ENCODE measurements at regions not wholly inside any gene's neighbourhood (a gene's known extent, or its start where the extent isn't known, plus 50 kb on each side); places are given as distances from the start of the nearest gene placed in this dataset.

DNA sequence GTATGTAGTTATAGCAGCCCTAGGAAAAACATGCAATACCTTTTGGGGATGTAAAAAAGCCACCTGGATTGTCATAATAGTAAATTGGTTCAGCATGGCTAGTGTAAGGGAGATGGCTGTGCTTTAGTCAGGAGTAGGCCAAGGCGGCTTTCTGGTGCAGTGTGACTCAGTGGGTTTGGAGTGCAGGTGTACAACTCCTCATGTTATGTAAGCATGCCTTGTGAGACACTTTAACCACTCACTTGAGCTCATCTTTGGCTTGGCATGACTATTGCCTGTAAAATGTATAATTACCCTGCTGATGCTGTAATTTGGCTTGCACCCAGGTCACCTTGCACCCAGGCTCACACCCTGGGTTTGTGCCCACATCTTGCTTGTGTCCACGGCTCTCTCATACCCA lies 239.2 kb upstream of the GLI3 start:
- H2AFZ ChIP-seq (ENCODE audit: low read depth), result no peak overlapping the region
- ChIA-PET POLR2A (no interaction called here), CTCF (no interaction called here)
- no peak overlapping the region for H3K9ac ChIP-seq
- H3K4me3 ChIP-seq (ENCODE audit: low read depth in 2 of 2, low read length in 1 of 2), result no peak overlapping the region
- 0% methylated on average over 2 of the region's 2 CpGs for WGBS (ENCODE audit: low lambda C conversion rate)
- peaks cover 9% of the 10 kb centered on the region for H3K27me3 ChIP-seq (ENCODE audit: insufficient read depth)
- H3F3A ChIP-seq (replicated peaks; ENCODE audit: insufficient read depth), result no peaks in the 10 kb centered on the region
- H3K4me1 ChIP-seq (ENCODE audit: control insufficient read depth in 1 of 2, insufficient read depth in 2 of 2, low read depth in 1 of 2, low read length in 1 of 2), result no peaks in the 10 kb centered on the region
- H3K4me2 ChIP-seq, result no peak overlapping the region
- no peak for TF ChIP-seq RFX5 (IDR thresholded peaks at IDR 0.05; ENCODE audit: low read length)
- TF ChIP-seq, protein P1, sequence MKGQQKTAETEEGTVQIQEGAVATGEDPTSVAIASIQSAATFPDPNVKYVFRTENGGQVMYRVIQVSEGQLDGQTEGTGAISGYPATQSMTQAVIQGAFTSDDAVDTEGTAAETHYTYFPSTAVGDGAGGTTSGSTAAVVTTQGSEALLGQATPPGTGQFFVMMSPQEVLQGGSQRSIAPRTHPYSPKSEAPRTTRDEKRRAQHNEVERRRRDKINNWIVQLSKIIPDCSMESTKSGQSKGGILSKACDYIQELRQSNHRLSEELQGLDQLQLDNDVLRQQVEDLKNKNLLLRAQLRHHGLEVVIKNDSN (IDR thresholded peaks at IDR 0.05; ENCODE audit: borderline replicate concordance, low read depth), result no peak
- no peak for TF ChIP-seq POLR2AphosphoS5 (IDR thresholded peaks at IDR 0.05; ENCODE audit: low read depth, low read length)
- no peak for TF ChIP-seq SIN3A (IDR thresholded peaks at IDR 0.05; ENCODE audit: borderline replicate concordance, low read depth, low read length)
- TF ChIP-seq RXRA (IDR thresholded peaks at IDR 0.05; ENCODE audit: borderline replicate concordance, low read depth), result no peak
- TF ChIP-seq TCF12 (IDR thresholded peaks at IDR 0.05), result no peak
- TF ChIP-seq IRF3 (IDR thresholded peaks at IDR 0.05; ENCODE audit: low read depth, low read length), result no peak
- TF ChIP-seq SMC3 (IDR thresholded peaks at IDR 0.05; ENCODE audit: low read depth, low read length), result no peak
- no peak for TF ChIP-seq NRF1 (IDR thresholded peaks at IDR 0.05; ENCODE audit: low read depth, low read length)
- no peak for TF ChIP-seq ZBTB33 (IDR thresholded peaks at IDR 0.05; ENCODE audit: borderline replicate concordance, low read depth)
- no peak for TF ChIP-seq CHD2 (IDR thresholded peaks at IDR 0.05; ENCODE audit: low read length, partially characterized antibody)
- TF ChIP-seq RAD21 (IDR thresholded peaks at IDR 0.05; ENCODE audit: low read length), result no peak
- no peak for TF ChIP-seq FOSL2 (IDR thresholded peaks at IDR 0.05; ENCODE audit: borderline replicate concordance, low read depth)
- TF ChIP-seq FOXJ3 (CRISPR knock-in tag; IDR thresholded peaks at IDR 0.05), result no peak
- no peaks in the 10 kb centered on the region for H3K36me3 ChIP-seq (replicated peaks in 1 of 2; ENCODE audit: control insufficient read depth in 1 of 2, insufficient read depth in 2 of 2, low read length in 1 of 2)
- no peaks in the 10 kb centered on the region for H3K9me2 ChIP-seq
- H3K27ac ChIP-seq (ENCODE audit: low read depth in 2 of 2, low read length in 1 of 2), result no peak overlapping the region
- no peaks in the 10 kb centered on the region for H4K20me1 ChIP-seq (ENCODE audit: insufficient read depth)
- no peak for DNase-seq
- H3K9me3 ChIP-seq, result no peaks in the 10 kb centered on the region
- H3K79me2 ChIP-seq (ENCODE audit: insufficient read depth), result no peaks in the 10 kb centered on the region

DNA sequence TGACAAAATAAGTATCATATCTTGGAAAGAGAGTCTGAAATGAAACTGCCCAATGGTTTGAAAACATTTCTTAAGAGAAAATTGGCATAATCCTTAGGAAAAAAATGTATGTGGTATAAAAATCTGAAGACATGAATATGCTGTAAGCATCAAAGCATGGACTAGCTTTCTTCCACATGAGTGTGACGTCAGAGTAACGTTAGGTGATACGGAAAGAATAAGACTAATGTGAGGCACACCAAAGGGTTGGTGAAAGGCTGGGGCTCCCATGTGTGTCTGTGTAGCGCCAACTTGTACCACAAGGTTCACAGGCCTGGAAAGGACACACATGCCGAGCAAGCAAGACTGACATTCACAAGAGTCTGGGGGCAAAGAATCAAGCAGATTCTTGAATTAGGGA lies 238.1 kb upstream of the GLI3 start:
- Histone ChIP-seq H3K4me1 (ENCODE audit: control insufficient read depth in 1 of 2, insufficient read depth in 2 of 2, low read depth in 1 of 2, low read length in 1 of 2) (no peaks in the 10 kb centered on the region), H4K20me1 (ENCODE audit: insufficient read depth) (no peaks in the 10 kb centered on the region), H3K9ac (no peak overlapping the region), H3K79me2 (ENCODE audit: insufficient read depth) (no peaks in the 10 kb centered on the region), H3K9me3 (no peaks in the 10 kb centered on the region), H3F3A (replicated peaks; ENCODE audit: insufficient read depth) (no peaks in the 10 kb centered on the region), H3K4me3 (ENCODE audit: low read depth in 2 of 2, low read length in 1 of 2) (no peak overlapping the region), H3K4me2 (no peak overlapping the region), H3K27me3 (ENCODE audit: insufficient read depth) (no peaks in the 10 kb centered on the region; the same call in none of the 2 replicates), H3K27ac (ENCODE audit: low read depth in 2 of 2, low read length in 1 of 2) (no peak overlapping the region), H3K9me2 (no peaks in the 10 kb centered on the region), H2AFZ (ENCODE audit: low read depth) (no peak overlapping the region), H3K36me3 (replicated peaks in 1 of 2; ENCODE audit: control insufficient read depth in 1 of 2, insufficient read depth in 2 of 2, low read length in 1 of 2) (no peaks in the 10 kb centered on the region)
- no peak for TF ChIP-seq TAF1 (IDR thresholded peaks at IDR 0.05; ENCODE audit: borderline replicate concordance, low read depth, low read length)
- no peak for TF ChIP-seq TCF12 (IDR thresholded peaks at IDR 0.05)
- no peak for TF ChIP-seq FOXM1 (IDR thresholded peaks at IDR 0.05; ENCODE audit: low read depth)
- TF ChIP-seq, protein P2, sequence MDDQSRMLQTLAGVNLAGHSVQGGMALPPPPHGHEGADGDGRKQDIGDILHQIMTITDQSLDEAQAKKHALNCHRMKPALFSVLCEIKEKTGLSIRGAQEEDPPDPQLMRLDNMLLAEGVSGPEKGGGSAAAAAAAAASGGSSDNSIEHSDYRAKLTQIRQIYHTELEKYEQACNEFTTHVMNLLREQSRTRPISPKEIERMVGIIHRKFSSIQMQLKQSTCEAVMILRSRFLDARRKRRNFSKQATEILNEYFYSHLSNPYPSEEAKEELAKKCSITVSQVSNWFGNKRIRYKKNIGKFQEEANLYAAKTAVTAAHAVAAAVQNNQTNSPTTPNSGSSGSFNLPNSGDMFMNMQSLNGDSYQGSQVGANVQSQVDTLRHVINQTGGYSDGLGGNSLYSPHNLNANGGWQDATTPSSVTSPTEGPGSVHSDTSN (IDR thresholded peaks at IDR 0.05), result no peak
- no peak for TF ChIP-seq ZBTB33 (IDR thresholded peaks at IDR 0.05; ENCODE audit: borderline replicate concordance, low read depth)
- CTCF ChIA-PET, result no interaction called here
- no peak for DNase-seq
- POLR2A ChIA-PET, result no interaction called here
- 3% methylated on average over 5 of the region's 5 CpGs for WGBS (ENCODE audit: low lambda C conversion rate)

Data from SK-N-SH (cell line).